KMS-11 (cell line): ENCODE measurements at regions not wholly inside any gene's neighbourhood (a gene's known extent, or its start where the extent isn't known, plus 50 kb on each side); places are given as distances from the start of the nearest gene placed in this dataset.

ENCODE experiments used
- H2AFZ ChIP-seq: fragments of 200-600 bp; sonication (generic); 2 replicates; pipeline ENCODE4 v1.6.1; 2016; ENCODE audit warnings: antibody characterized with exemption, mixed run types, low read depth
- H3K27ac ChIP-seq: fragments of 200-600 bp; sonication (generic); 2 replicates; pipeline ENCODE4 v1.6.1; 2016; ENCODE audit warnings: mild to moderate bottlenecking, mixed run types
- H3K27me3 ChIP-seq: fragments of 200-600 bp; sonication (generic); 2 replicates; pipeline ENCODE4 v1.6.1; 2017; ENCODE audit warnings: mild to moderate bottlenecking, low read depth, mixed run types, moderate library complexity; ENCODE audit not compliant: insufficient read depth
- H3K36me3 ChIP-seq: fragments of 200-600 bp; sonication (generic); 2 replicates; pipeline ENCODE4 v1.6.1; 2017; ENCODE audit warnings: mild to moderate bottlenecking, mixed run types; ENCODE audit not compliant: insufficient read depth
- H3K4me1 ChIP-seq: fragments of 200-600 bp; sonication (generic); 2 replicates; pipeline ENCODE4 v1.6.1; 2016; ENCODE audit warnings: mild to moderate bottlenecking, low read depth, mixed run types; ENCODE audit not compliant: poor library complexity, severe bottlenecking
- H3K4me2 ChIP-seq: fragments of 200-600 bp; sonication (generic); 2 replicates; pipeline ENCODE4 v1.7.0; 2016; ENCODE audit warnings: mild to moderate bottlenecking, mixed run types
- H3K4me3 ChIP-seq: fragments of 200-600 bp; sonication (generic); IDR thresholded peaks from 2 replicates; pipeline ENCODE4 v1.6.1; 2017; ENCODE audit warnings: low read depth, low read length, mixed read lengths; ENCODE audit not compliant: insufficient read depth
- H3K79me2 ChIP-seq: fragments of 200-600 bp; sonication (generic); 2 replicates; pipeline ENCODE4 v1.6.1; 2016; ENCODE audit warnings: low read depth, mixed run types; ENCODE audit not compliant: insufficient read depth
- H3K9ac ChIP-seq: fragments of 200-600 bp; sonication (generic); 2 replicates; pipeline ENCODE4 v1.6.1; 2016; ENCODE audit warnings: mild to moderate bottlenecking, mixed run types
- H4K20me1 ChIP-seq: fragments of 200-600 bp; sonication (generic); 2 replicates; pipeline ENCODE4 v1.6.1; 2016; ENCODE audit warnings: mild to moderate bottlenecking, mixed run types; ENCODE audit not compliant: insufficient read depth
- TF ChIP-seq, protein P1 (sequence below): fragments of 200-600 bp; sonication (generic); conservative IDR thresholded peaks from 2 replicates; pipeline ENCODE4 v1.6.1; 2017; ENCODE audit warnings: low read depth, mild to moderate bottlenecking, antibody characterized with exemption, low read length, moderate library complexity, mixed read lengths

GRCh38 chr2:5343785-5344335 is 348.3 kb upstream of the SOX11 start:
- no peaks in the 10 kb centered on the region for H3K79me2 ChIP-seq
- no peak overlapping the region for H3K9ac ChIP-seq
- H3K4me1 ChIP-seq, result no peaks in the 10 kb centered on the region
- H3K27me3 ChIP-seq, result no peaks in the 10 kb centered on the region
- H3K4me3 ChIP-seq, result no peak overlapping the region
- TF ChIP-seq, protein P1, sequence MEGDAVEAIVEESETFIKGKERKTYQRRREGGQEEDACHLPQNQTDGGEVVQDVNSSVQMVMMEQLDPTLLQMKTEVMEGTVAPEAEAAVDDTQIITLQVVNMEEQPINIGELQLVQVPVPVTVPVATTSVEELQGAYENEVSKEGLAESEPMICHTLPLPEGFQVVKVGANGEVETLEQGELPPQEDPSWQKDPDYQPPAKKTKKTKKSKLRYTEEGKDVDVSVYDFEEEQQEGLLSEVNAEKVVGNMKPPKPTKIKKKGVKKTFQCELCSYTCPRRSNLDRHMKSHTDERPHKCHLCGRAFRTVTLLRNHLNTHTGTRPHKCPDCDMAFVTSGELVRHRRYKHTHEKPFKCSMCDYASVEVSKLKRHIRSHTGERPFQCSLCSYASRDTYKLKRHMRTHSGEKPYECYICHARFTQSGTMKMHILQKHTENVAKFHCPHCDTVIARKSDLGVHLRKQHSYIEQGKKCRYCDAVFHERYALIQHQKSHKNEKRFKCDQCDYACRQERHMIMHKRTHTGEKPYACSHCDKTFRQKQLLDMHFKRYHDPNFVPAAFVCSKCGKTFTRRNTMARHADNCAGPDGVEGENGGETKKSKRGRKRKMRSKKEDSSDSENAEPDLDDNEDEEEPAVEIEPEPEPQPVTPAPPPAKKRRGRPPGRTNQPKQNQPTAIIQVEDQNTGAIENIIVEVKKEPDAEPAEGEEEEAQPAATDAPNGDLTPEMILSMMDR, result no peak
- no peak overlapping the region for H3K4me2 ChIP-seq
- no peak overlapping the region for H3K27ac ChIP-seq
- no peaks in the 10 kb centered on the region for H4K20me1 ChIP-seq
- no peak overlapping the region for H2AFZ ChIP-seq
- H3K36me3 ChIP-seq, result no peaks in the 10 kb centered on the region

DNA sequence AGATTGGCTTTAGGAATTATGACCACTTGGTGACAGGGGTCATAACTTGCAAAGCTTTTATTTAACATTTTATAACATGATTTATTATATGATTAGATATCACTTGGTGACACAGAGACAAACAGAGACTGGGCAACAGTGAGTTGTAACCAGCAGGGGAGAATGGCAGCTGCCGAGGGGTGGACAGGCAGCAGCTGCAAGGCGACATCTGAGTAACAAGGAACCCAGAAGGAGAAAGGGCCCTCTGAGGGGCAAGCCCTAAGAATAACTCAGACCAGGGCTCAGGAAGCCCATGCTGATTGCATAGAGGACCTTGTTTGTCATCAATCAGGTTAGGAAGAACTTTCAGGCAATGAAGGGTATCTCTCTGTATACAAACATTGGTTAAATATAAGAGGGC is 339.9 kb upstream of the SOX11 start:
- Histone ChIP-seq H4K20me1 (no peaks in the 10 kb centered on the region), H3K27me3 (no peaks in the 10 kb centered on the region), H3K79me2 (no peaks in the 10 kb centered on the region), H3K36me3 (no peaks in the 10 kb centered on the region), H3K27ac (no peak overlapping the region), H3K4me3 (no peak overlapping the region), H2AFZ (no peak overlapping the region), H3K4me2 (no peak overlapping the region), H3K9ac (no peak overlapping the region), H3K4me1 (no peaks in the 10 kb centered on the region)
- TF ChIP-seq, protein P1, result no peak

DNA sequence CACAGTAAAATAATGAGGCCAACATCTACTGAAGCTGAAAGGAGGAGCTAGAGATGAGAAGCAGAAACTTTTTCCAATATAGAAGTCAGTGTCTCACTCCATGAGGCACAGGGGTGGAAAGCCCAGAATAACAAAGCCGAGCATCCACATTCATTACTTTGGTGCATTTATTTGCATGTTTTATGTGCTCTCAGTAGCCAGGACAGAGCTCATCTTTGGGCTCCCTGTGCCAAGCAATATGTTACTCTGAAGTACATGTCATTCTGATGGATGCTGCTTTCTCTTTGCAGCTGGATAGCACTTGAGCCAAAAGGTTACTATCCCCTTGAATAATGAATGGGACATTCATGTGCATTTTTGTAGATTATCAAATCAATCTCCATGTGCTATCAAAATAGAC is 338.6 kb upstream of the SOX11 start:
- TF ChIP-seq, protein P1, result no peak
- H3K27me3 ChIP-seq, result no peaks in the 10 kb centered on the region
- no peaks in the 10 kb centered on the region for H3K4me1 ChIP-seq
- no peak overlapping the region for H3K27ac ChIP-seq
- H2AFZ ChIP-seq, result no peak overlapping the region
- H3K4me2 ChIP-seq, result no peak overlapping the region
- no peak overlapping the region for H3K9ac ChIP-seq
- H3K4me3 ChIP-seq, result no peak overlapping the region
- H4K20me1 ChIP-seq, result no peaks in the 10 kb centered on the region
- H3K79me2 ChIP-seq, result no peaks in the 10 kb centered on the region
- no peaks in the 10 kb centered on the region for H3K36me3 ChIP-seq

- H3K4me2 ChIP-seq, result no peak overlapping the region
- H3K9ac ChIP-seq, result no peak overlapping the region
Measured at GRCh38 chr2:5359397-5359796, 332.8 kb upstream of the SOX11 start.

More at GRCh38 chr2:5359397-5359796, 332.8 kb upstream of the SOX11 start:
- Histone ChIP-seq H3K27me3 (no peaks in the 10 kb centered on the region), H3K4me3 (no peak overlapping the region), H4K20me1 (no peaks in the 10 kb centered on the region), H3K27ac (no peak overlapping the region), H3K4me1 (no peaks in the 10 kb centered on the region), H3K79me2 (no peaks in the 10 kb centered on the region), H3K36me3 (no peaks in the 10 kb centered on the region), H2AFZ (no peak overlapping the region)
- TF ChIP-seq, protein P1, result no peak
